22Rv1 (cell line): ENCODE measurements at regions not wholly inside any gene's neighbourhood (a gene's known extent, or its start where the extent isn't known, plus 50 kb on each side); places are given as distances from the start of the nearest gene placed in this dataset.

ENCODE experiments used
- H3K27ac ChIP-seq: fragments of 450-650 bp; 2 replicates; pipeline ENCODE4 v1.5.1; 2017
- ZFX ChIP-seq: fragments of 450-650 bp; IDR thresholded peaks from 2 replicates; pipeline ENCODE4 v1.6.1; 2017; ENCODE audit warnings: antibody characterized with exemption, borderline replicate concordance
- TF ChIP-seq, protein P1 (sequence below): fragments of 450-650 bp; IDR thresholded peaks from 2 replicates; pipeline ENCODE4 v1.5.1; 2017; ENCODE audit warnings: mild to moderate bottlenecking

DNA sequence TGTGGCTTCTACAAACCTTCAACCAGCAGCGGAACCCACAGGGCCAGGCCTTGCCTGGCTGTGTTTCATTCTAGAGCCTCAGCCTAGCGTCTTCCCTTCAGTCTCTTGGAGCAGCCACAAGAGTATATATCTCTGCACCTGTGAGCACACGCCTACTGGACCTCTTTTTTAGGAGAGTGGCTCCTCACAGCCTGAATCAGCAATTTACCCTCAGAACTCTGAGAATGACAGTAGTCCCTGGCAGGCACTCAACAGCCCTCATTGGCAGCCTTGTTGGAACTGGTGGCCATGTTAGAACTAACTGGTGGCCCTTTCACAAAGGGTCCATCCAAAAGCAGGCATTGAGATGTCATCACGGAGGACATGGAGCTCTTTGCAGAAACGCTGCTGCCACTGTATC is 138.9 kb downstream of the BCOR start:
- no peak overlapping the region for H3K27ac ChIP-seq

DNA sequence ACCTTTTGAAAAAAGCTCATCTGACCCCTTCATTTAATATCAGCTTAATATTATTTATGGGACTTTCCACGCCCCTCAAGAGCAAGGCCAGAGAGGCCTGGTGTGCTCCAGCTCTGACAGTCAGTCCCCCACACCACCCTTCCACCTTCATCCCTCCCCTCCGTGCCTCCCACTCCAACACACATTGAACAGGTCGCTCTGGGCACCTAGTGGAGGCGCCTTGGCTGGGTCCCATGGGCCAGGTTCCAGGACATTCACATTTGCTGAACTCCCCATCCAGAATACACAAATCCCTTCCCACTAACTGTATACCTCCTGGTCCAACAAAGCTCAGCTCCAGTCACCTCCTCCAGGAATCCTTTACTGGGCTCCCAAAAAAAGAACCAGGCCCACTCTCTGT is 137.5 kb downstream of the BCOR start:
- TF ChIP-seq, protein P1, sequence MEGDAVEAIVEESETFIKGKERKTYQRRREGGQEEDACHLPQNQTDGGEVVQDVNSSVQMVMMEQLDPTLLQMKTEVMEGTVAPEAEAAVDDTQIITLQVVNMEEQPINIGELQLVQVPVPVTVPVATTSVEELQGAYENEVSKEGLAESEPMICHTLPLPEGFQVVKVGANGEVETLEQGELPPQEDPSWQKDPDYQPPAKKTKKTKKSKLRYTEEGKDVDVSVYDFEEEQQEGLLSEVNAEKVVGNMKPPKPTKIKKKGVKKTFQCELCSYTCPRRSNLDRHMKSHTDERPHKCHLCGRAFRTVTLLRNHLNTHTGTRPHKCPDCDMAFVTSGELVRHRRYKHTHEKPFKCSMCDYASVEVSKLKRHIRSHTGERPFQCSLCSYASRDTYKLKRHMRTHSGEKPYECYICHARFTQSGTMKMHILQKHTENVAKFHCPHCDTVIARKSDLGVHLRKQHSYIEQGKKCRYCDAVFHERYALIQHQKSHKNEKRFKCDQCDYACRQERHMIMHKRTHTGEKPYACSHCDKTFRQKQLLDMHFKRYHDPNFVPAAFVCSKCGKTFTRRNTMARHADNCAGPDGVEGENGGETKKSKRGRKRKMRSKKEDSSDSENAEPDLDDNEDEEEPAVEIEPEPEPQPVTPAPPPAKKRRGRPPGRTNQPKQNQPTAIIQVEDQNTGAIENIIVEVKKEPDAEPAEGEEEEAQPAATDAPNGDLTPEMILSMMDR, result no peak
- no peak for TF ChIP-seq ZFX
- no peak overlapping the region for H3K27ac ChIP-seq

More for the DNA sequence above, 138.9 kb downstream of the BCOR start:
- TF ChIP-seq, protein P1, result no peak
- TF ChIP-seq ZFX, result no peak

DNA sequence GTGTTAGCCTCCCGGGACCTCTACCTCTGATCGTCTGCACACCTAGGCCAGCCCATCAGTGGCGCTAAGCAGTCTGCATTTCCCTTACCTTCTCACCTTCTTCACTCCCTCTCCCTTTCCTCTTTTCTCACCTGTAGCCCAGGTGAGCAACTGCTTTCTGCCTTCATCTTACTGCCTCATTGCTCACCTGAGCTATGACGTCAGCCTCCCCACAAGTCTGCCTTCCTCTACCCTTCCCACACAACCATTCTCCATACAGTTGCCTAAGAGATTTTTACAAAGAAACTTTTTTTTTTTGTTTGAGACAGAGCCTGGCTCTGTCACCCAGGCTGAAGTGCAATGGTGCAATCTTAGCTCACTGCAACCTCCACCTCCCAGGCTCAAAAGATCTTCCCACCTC is 136.3 kb downstream of the BCOR start:
- no peak overlapping the region for H3K27ac ChIP-seq
- TF ChIP-seq ZFX, result no peak
- TF ChIP-seq, protein P1, result no peak

DNA sequence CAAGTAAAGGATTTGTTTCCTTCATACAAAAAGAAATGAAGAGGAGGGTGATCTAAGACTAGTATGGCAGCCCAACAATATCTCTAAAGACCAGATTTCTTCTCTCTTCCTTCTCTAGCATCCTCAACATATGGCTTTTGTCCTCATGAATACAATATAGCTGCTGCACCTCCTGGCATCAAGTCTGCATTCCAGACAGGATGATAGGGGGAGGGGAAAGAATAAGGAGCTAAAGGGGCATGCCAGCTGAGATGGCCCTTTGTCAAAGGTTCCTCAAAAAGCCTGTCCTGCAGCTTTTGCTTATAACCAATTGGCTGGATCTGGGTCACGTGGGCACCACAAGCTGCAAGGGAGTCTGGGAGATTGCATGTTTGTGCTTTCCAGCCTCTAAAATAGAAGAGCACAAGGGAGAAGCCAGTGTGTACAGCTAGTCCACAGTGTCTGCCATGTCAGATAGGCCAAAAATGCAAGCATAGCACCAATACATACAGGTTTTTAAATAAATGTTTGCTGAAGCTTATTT is 132.6 kb downstream of the BCOR start:
- H3K27ac ChIP-seq, result no peak overlapping the region
- TF ChIP-seq, protein P1, result no peak

DNA sequence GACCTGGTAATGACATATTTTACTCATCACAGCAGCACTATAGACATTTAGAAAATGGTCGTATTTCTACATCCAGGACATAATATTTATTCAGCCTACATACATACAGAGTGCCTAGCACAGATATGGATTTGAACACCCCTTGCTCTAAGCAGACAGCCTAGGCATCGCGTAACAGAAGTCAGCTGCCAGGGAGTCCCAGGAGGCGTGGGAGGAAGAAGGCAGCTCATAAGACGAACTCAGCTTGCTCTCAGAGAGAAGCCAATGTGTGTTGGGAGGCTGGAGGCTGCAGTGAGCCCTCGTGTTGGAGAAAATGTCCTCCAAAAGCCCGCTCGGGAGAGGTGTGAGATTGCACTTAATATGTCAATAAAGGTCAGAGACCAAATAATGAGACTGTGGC is 131.6 kb downstream of the BCOR start:
- H3K27ac ChIP-seq, result no peak overlapping the region
- TF ChIP-seq ZFX, result no peak
- TF ChIP-seq, protein P1, result no peak

DNA sequence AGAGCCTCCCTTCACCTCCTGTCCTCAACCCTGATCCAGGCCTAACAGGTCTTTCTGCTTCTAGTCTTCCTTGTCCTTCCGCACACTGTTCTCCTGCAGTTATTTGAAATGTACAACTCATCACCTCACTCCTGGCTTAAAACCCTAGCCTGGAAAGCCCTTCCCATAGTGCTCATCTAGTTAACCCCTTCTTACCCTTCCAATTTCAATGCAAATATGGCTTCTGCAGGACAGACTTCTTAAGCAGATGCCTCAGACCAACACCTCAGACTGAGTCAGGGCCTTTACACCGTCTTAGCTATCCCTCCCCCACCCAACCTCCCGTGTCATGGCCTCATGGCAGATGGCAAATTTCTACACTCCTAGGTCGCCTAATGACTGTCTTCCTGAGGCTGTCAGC is 130.4 kb downstream of the BCOR start:
- no peak overlapping the region for H3K27ac ChIP-seq
- TF ChIP-seq, protein P1, result no peak
- no peak for TF ChIP-seq ZFX

DNA sequence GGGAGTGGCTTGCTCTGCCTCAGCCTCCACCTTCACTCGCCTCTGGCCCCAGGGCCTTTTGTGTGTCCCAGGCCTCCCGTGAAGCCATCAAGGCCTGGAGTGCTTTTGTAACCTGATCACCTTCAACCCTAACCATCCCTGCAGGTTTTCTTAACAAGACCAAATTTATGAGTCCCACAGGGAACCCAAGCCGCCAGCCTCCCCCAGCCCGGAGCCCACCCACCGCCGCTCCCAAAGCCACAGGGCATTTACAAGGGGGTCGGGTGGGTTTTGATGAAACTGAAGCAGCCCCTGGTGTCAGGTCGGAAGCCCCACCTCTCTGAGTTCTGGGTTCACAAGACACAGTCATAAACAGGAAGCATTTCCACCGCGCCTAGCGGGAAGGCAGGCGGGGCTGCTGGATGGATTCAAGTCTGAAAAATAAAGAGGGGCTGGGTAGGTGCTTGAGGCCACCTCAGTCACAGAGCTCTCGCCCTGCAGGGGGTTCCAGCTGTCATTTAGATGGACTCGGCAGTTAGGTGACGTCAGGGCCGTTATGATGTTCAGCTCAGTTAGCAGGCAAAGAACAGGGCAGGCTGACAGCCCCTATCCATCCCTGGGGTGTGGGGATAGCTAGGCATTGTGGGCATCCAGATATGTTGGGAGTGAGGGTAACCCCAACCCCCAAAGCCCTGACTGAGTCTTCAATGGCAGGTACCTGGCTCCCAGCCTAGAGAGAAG is 128.5 kb downstream of the BCOR start:
- H3K27ac ChIP-seq, result no peak overlapping the region
- TF ChIP-seq, protein P1, result no peak
- TF ChIP-seq ZFX, result no peak
